SHP77 treated with DMSO at 0.1 percent for 48 hours (cell line): ENCODE measurements at regions not wholly inside any gene's neighbourhood (a gene's known extent, or its start where the extent isn't known, plus 50 kb on each side); places are given as distances from the start of the nearest gene placed in this dataset.

Experiments
- DNase-seq: peaks from one replicate; lab custom pipeline; 2025; lab: John Stamatoyannopoulos, UW

GRCh38 chr17:56648321-56648720 lies 54.8 kb downstream of the NOG start:
- no peak for DNase-seq

- DNase-seq = no peak
Measured at GRCh38 chr17:56648806-56649205, 55.3 kb downstream of the NOG start.

GRCh38 chr17:56652628-56653027 lies 59.1 kb downstream of the NOG start:
- DNase-seq = no peak

- DNase-seq = no peak
Measured at GRCh38 chr17:56653877-56654276, 60.4 kb downstream of the NOG start.

- DNase-seq = no peak
Measured at GRCh38 chr17:56656701-56657327, 63.3 kb downstream of the NOG start.

GRCh38 chr17:56658648-56659047 lies 65.1 kb downstream of the NOG start:
- DNase-seq = no peak

- DNase-seq = no peak
Measured at GRCh38 chr17:56659622-56660021, 66.1 kb downstream of the NOG start.

GRCh38 chr17:56661906-56662305 lies 68.4 kb downstream of the NOG start:
- no peak for DNase-seq

GRCh38 chr17:56665864-56666263 lies 72.4 kb downstream of the NOG start:
- DNase-seq = no peak

GRCh38 chr17:56667925-56668458 lies 74.5 kb downstream of the NOG start:
- no peak for DNase-seq

GRCh38 chr17:56672195-56672594 lies 78.7 kb downstream of the NOG start:
- DNase-seq = no peak

GRCh38 chr17:56674401-56674925 lies 81.0 kb downstream of the NOG start:
- DNase-seq = no peak

GRCh38 chr17:56675876-56676660 lies 82.6 kb downstream of the NOG start:
- DNase-seq = no peak

GRCh38 chr17:56676810-56677209 lies 83.3 kb downstream of the NOG start:
- DNase-seq = no peak

GRCh38 chr17:56678249-56679114 lies 85.0 kb downstream of the NOG start:
- DNase-seq = no peak

- no peak for DNase-seq
Measured at GRCh38 chr17:56679115-56679776, 85.7 kb downstream of the NOG start.

- DNase-seq = no peak
Measured at GRCh38 chr17:56679777-56680422, 86.4 kb downstream of the NOG start.

- no peak for DNase-seq
Measured at GRCh38 chr17:56680676-56681075, 87.2 kb downstream of the NOG start.

- no peak for DNase-seq
Measured at GRCh38 chr17:56681561-56682266, 88.2 kb downstream of the NOG start.

- DNase-seq = no peak
Measured at GRCh38 chr17:56688151-56688550, 94.7 kb downstream of the NOG start.
